Adrenal gland (tissue), 5 donors: ENCODE measurements at regions not wholly inside any gene's neighbourhood (a gene's known extent, or its start where the extent isn't known, plus 50 kb on each side); places are given as distances from the start of the nearest gene placed in this dataset.

Experiments
- CTCF ChIP-seq, 6 experiments: fragments of 450-650 bp in 4 of 6; fragments of 200-600 bp in 2 of 6; sonication (generic) in 1 of 6; IDR thresholded peaks; 1 replicate in 5 of 6; 2 replicates in 1 of 6; pipeline versions ENCODE4 v1.5.1 to v1.8.0; 2016 to 2021; ENCODE audit warnings: antibody characterized with exemption in 6 of 6, mild to moderate bottlenecking in 2 of 6, moderate library complexity in 1 of 6
- POLR2A ChIP-seq, 2 donors: fragments of 450-650 bp; IDR thresholded peaks; one replicate each; pipeline ENCODE4 v1.6.1; 2017; ENCODE audit warnings: antibody characterized with exemption in 2 of 2, mild to moderate bottlenecking in 2 of 2, moderate library complexity in 1 of 2
- donor health status: DM: no; HTN: no; CAD: no.

- TF ChIP-seq CTCF (IDR thresholded peaks at IDR 0.05) (no peak), POLR2A (IDR thresholded peaks at IDR 0.05) (no peak)
Observed at GRCh38 chr2:217065695-217066405, 206.0 kb upstream of the TNP1 start.
